Neural progenitor cell (in vitro differentiated cells): ENCODE measurements at regions not wholly inside any gene's neighbourhood (a gene's known extent, or its start where the extent isn't known, plus 50 kb on each side); places are given as distances from the start of the nearest gene placed in this dataset.

Source experiments
- EZH2 ChIP-seq: fragments of 200-600 bp; sonication (generic); IDR thresholded peaks from 2 replicates; pipeline ENCODE4 v1.6.1; 2017; ENCODE audit warnings: antibody characterized with exemption, mild to moderate bottlenecking, moderate library complexity
- EZH2phosphoT487 ChIP-seq: fragments of 200-600 bp; sonication (generic); IDR thresholded peaks from 2 replicates; pipeline ENCODE4 v1.6.1; 2017; ENCODE audit warnings: antibody characterized with exemption
- TF ChIP-seq, protein P1 (sequence below): fragments of 200-600 bp; sonication (generic); IDR thresholded peaks from 2 replicates; pipeline ENCODE4 v1.5.1; 2017; ENCODE audit warnings: antibody characterized with exemption, mild to moderate bottlenecking

GRCh38 chr2:195119231-195119630 lies 537.8 kb upstream of the SLC39A10 start:
- TF ChIP-seq, protein P1, sequence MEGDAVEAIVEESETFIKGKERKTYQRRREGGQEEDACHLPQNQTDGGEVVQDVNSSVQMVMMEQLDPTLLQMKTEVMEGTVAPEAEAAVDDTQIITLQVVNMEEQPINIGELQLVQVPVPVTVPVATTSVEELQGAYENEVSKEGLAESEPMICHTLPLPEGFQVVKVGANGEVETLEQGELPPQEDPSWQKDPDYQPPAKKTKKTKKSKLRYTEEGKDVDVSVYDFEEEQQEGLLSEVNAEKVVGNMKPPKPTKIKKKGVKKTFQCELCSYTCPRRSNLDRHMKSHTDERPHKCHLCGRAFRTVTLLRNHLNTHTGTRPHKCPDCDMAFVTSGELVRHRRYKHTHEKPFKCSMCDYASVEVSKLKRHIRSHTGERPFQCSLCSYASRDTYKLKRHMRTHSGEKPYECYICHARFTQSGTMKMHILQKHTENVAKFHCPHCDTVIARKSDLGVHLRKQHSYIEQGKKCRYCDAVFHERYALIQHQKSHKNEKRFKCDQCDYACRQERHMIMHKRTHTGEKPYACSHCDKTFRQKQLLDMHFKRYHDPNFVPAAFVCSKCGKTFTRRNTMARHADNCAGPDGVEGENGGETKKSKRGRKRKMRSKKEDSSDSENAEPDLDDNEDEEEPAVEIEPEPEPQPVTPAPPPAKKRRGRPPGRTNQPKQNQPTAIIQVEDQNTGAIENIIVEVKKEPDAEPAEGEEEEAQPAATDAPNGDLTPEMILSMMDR = no peak
- TF ChIP-seq EZH2 (no peak), EZH2phosphoT487 (no peak)
